HepG2 (cell line): ENCODE measurements at regions not wholly inside any gene's neighbourhood (a gene's known extent, or its start where the extent isn't known, plus 50 kb on each side); places are given as distances from the start of the nearest gene placed in this dataset.

ENCODE experiments used
- BRF2 ChIP-seq: sonication (generic); formaldehyde crosslinking; IDR thresholded peaks from 2 replicates; pipeline ENCODE4 v1.8.1; 2022; ENCODE audit warnings: mild to moderate bottlenecking, missing genetic modification reagents
- FOXK2 ChIP-seq: fragments of 450-650 bp; IDR thresholded peaks from 2 replicates; pipeline ENCODE4 v1.6.1; 2016
- HNF4A ChIP-seq: sonication (generic); formaldehyde crosslinking; IDR thresholded peaks from 2 replicates; pipeline ENCODE4 v1.4.0; 2020; ENCODE audit warnings: missing genetic modification reagents
- HOMEZ ChIP-seq: IDR thresholded peaks from 2 replicates; pipeline ENCODE4 v1.6.1; 2016; ENCODE audit warnings: low read depth
- JUN ChIP-seq: sonication (generic); formaldehyde crosslinking; IDR thresholded peaks from 2 replicates; pipeline ENCODE4 v1.4.0; 2020; ENCODE audit warnings: mild to moderate bottlenecking, missing genetic modification reagents
- KDM6A ChIP-seq: IDR thresholded peaks from 2 replicates; pipeline ENCODE4 v1.6.1; 2016; ENCODE audit warnings: low read depth
- MAFK ChIP-seq, 2 experiments: IDR thresholded peaks in 1 of 2; conservative IDR thresholded peaks in 1 of 2; 2 replicates each; pipeline ENCODE4 v1.6.1; 2011; ENCODE audit warnings: improper control_type of control experiment in 2 of 2, low read length in 2 of 2
- MED1 ChIP-seq: sonication (generic); formaldehyde crosslinking; IDR thresholded peaks from 2 replicates; pipeline ENCODE4 v1.4.0; 2020; ENCODE audit warnings: missing genetic modification reagents
- MIER3 ChIP-seq: IDR thresholded peaks from 2 replicates; pipeline ENCODE4 v1.6.1; 2016; ENCODE audit warnings: missing compliant biosample characterization, borderline replicate concordance
- MNT ChIP-seq: fragments of 450-650 bp; IDR thresholded peaks from 2 replicates; pipeline ENCODE4 v1.6.1; 2016
- PAWR ChIP-seq: sonication (generic); formaldehyde crosslinking; IDR thresholded peaks from 2 replicates; pipeline ENCODE4 v1.4.0; 2020; ENCODE audit warnings: missing genetic modification reagents, mild to moderate bottlenecking, borderline replicate concordance
- TCF7L2 ChIP-seq: IDR thresholded peaks from 2 replicates; pipeline ENCODE4 v1.6.1; 2011; ENCODE audit warnings: mild to moderate bottlenecking, low read depth, low read length, moderate library complexity
- TOE1 ChIP-seq: sonication (generic); formaldehyde crosslinking; IDR thresholded peaks from 2 replicates; pipeline ENCODE4 v1.4.0; 2020; ENCODE audit warnings: mild to moderate bottlenecking, missing genetic modification reagents
- ZBTB40 ChIP-seq, 2 experiments: fragments of 450-650 bp in 1 of 2; sonication (generic) in 1 of 2; formaldehyde crosslinking in 1 of 2; IDR thresholded peaks; 2 replicates each; pipeline versions ENCODE4 v1.6.1 to v1.8.0; 2016 to 2022; ENCODE audit warnings: antibody characterized with exemption in 1 of 2, mild to moderate bottlenecking in 1 of 2, missing genetic modification reagents in 1 of 2
- ZFP36 ChIP-seq: fragments of 150-350 bp; IDR thresholded peaks from 2 replicates; pipeline ENCODE4 v1.6.1; 2018; ENCODE audit warnings: borderline replicate concordance, low read length, low read depth; ENCODE audit not compliant: partially characterized antibody
- ZNF136 ChIP-seq: sonication (generic); formaldehyde crosslinking; IDR thresholded peaks from 2 replicates; pipeline ENCODE4 v1.8.1; 2022; ENCODE audit warnings: low read depth, mild to moderate bottlenecking, moderate library complexity, missing genetic modification reagents
- ZNF44 ChIP-seq: sonication (generic); formaldehyde crosslinking; IDR thresholded peaks from 2 replicates; pipeline ENCODE4 v1.5.1; 2020; ENCODE audit warnings: mild to moderate bottlenecking, missing genetic modification reagents

GRCh38 chr2:180763263-180763989 is 217.0 kb upstream of the UBE2E3 start (continued):
- TF ChIP-seq ZBTB40 (IDR thresholded peaks at IDR 0.05), result no peak
- TF ChIP-seq ZBTB40 (CRISPR knock-in tag; IDR thresholded peaks at IDR 0.05), result no peak
- TF ChIP-seq ZFP36, result peak; percentile 65
- TF ChIP-seq MIER3 (CRISPR knock-in tag), result peak; percentile 95; the same call in 1 of the 2 replicates
- no peak; the same call in 1 of the 2 replicates for TF ChIP-seq FOXK2
- TF ChIP-seq MAFK (conservative IDR thresholded peaks at IDR 0.05 in 1 of 2, IDR thresholded peaks at IDR 0.05 in 1 of 2; ENCODE audit: low read length in 2 of 2), result peak; percentile 13 to 55
- TF ChIP-seq MED1, result peak; percentile 85
- no peak for TF ChIP-seq PAWR
- TF ChIP-seq HOMEZ (CRISPR knock-in tag), result peak; percentile 89
- TF ChIP-seq HNF4A (CRISPR knock-in tag), result peak; percentile 34
- TF ChIP-seq JUN (CRISPR knock-in tag), result no peak
- no peak for TF ChIP-seq TCF7L2
- no peak for TF ChIP-seq ZNF44
- no peak for TF ChIP-seq BRF2
- TF ChIP-seq ZNF136 (CRISPR knock-in tag), result no peak; the same call in 1 of the 2 replicates
- peak; percentile 49 for TF ChIP-seq MNT
- TF ChIP-seq KDM6A (CRISPR knock-in tag), result peak; percentile 65; the same call in 1 of the 2 replicates
- TF ChIP-seq TOE1 (CRISPR knock-in tag), result no peak
